GM21390 (cell line): ENCODE measurements at regions not wholly inside any gene's neighbourhood (a gene's known extent, or its start where the extent isn't known, plus 50 kb on each side); places are given as distances from the start of the nearest gene placed in this dataset.

ENCODE experiments used
- ATAC-seq: cut with Tn5 transposase; IDR thresholded peaks from one replicate; pipeline ENCODE4 v1.9.1; 2021; ENCODE audit not compliant: unreplicated experiment

DNA sequence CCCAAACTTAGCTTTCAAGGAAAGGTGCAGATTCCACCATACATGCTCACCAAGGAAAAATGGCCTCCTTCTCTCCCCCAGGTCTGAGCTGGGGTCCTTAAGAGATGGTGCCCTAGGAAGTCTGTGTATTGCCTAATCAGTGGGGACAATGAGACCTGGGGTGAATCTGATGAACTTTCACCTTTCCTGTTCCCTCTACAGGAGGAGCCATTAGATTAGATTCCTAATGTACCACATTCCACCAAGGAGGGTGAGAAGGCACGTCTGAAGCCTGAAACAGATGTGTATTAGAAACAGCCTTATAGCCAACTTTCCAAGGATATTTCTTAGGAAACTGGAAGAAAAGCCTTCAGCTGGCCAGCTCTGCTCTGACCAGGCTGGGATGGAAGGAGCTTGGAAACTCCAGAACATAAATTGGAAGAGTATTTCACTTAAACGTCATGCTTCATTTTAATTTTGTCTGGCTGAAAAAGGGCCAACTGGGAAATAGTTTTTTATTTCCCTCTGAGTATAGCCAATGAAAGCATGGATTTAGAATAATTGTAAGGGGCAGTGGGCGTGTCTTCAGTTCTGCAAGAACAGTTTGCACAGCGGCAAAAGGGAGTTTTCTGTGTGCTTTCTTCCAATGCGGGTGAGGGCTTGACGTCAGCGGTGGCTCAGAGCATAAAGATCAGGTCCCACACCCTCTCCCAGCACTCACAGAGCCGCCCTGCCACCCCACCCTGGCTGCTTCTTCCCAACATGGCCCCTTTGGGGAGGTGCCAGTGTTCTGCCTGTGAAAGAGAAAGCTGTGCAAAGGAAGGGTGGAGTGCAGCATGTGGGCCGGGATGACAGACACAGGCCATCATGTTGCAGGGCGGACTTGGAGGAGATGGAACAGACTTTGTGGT lies 210.9 kb downstream of the ESM1 start:
- no peak for ATAC-seq

DNA sequence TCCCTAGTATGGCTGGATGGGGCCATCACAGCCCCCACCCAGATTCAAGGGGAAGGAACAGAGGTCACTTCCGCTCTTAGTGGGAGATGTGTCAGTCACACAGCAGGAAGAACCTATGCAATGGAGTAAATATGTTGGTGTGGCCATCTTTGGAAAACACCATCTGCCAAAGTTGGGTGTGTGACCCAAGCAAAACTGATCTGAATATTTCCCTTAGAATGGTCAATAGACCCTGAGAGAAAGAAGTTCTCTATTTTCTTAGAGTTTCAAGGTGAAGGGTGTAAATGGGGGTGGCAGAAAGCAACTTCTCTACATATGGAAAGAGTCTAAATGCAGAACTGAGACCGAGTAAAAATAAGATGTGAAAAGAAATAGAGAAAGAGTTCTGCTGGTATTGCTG lies 212.7 kb downstream of the ESM1 start:
- ATAC-seq = no peak

DNA sequence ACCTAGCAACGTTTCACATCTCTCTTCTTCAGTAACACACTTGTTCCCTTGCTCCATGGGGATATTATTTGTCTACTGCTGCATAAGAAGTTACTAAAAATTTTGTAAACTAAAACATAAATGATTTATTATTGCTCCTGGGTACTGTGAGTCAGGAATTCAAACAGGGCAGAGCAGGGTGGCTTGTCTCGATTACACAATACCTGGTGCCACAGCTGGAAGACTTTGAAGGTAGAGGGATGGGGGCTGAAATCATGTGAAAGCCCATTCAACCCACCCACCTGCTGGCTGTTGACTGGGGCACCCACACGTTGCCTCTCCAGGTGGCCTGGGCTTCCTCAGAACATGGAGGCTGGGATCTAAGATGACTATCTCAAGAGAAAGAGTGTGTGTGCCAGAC lies 213.2 kb downstream of the ESM1 start:
- no peak for ATAC-seq

DNA sequence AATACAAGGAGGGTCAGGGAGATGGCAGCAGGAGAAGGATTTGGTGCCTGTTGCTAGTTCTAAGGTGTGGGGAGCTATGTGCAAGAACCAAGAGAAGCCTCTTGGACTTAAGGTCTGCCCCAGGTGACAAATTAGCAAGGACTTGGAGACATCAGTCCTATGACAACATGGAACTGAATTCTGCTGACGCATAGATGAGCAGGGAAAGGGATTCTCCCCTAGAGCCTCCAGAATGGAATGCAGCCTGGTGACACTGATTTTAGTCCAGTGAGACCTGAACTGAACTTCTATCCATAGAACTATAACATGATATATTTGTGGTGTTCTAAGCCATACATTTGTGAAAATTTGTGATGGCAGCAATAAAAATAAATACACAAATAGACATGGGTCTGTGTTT lies 215.6 kb downstream of the ESM1 start:
- ATAC-seq = no peak

DNA sequence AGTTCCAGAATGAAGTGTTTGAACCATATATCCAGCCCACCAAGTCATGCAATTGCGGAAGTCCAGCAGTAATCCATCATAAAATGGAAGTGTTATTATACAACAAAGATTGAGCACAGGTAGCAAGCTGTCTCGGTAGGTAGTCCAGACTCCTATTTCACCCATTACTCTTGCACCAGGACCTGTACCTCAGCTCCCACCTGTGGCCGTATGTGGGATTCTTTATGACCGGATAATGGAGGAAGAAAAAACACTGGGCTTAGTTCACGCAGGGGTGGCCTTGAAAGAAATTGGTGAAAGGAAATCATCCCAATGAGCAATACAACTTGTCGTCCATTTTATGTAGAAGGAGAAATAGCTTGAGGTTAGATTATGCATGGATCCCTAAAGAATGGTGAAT lies 216.3 kb downstream of the ESM1 start:
- ATAC-seq = no peak

DNA sequence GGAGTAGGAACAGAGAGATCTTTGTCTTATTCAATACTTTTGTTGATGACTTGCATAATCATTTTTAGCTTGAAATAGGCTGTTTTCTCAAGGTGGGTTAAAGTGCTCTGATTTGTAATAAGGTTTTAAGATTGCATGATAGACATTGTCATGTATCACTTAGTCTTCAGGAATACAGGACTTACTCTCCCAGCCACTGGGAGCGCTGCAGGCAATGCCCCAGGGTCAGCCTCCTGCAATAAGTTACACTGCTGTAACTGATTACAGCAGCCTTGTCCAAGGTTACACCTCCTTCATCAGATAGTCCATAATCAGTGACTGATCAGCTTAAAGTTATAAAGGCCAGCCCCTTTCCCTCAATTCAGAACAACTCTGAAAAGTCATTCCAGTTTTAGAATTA lies 218.6 kb downstream of the ESM1 start:
- ATAC-seq = no peak

DNA sequence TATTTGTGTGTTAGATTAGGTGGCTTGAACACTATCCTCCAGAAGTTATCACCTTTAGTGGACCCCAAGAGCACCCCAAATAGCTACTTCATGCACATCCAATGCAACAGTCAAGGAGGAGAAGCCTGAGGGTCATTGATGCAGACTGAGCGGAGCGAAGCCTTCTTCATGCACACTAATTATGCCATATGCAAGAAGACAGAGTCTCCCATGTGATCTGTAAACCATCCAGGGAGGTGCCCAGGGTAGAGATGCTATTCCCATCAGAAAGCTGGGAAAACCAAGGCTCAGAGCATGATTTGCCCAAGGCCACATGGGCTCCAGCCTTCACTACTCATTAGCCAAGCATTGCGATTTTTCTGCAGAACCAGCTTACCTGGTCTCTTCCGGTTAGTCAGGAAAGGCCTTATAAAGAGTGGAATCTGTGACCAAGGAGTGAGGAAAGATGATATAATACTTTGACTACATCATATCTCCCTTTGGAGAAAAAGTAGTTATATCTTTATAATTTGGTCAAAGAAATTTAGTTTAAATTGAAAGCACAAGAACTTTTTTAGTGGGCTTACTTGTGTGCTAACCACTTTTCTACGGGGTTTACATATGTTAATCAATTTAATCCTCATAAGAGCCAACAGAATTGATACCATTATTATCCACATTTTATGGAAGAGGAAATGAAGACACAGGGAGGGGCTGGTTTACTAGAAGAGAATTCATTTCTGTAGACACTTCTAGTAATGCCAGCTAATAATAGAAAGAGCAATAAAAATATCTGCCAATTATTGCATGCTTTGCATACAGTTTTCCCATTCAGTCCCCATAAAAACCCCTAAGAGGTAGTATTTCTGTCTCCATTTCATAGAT lies 220.0 kb downstream of the ESM1 start:
- ATAC-seq = no peak

DNA sequence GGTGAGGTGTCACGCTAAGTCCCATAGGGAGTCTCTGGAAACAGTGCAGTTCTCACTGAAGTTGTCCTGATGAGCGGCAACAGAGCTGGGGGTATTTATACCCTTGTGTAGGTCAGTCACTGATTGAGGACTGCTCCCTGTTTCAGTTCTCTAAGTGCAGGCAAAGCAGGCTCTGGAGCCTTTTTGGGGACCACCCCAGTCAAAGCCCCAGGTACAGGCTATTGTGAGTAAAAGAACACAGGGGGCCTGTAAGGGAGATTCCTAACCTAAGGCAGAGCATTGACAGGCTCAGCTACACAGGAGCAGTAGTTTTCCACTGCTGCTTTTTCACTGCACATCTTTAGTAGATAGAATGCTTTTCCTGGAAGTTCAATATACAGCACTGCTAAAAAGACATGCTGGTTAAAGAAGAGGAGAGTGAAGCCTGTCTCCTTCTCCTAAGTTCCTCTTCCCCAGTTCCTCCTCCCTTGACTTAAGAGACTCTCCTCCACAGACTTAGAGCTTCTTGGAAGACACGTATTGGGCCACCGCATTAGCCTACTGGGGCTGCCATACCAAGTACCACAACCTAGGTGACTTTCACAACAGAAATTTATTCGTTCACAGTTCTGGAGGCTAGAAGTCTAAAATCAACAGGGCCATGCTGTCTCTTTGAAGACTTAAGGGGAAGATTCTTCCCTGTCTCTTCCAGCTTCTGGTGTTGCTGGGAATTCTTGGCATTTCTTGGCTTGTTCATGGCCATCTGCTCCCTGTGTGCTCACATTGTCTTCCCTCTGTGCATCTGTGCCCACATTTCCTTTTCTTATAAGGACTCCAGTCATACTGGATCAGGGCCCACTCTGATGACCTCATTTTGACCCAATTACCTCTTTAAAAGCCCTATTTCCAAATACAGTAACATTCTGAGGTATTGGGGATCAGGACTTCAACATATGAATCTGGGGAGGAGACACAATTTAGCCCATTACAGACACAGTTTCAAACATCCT lies 221.0 kb downstream of the ESM1 start:
- ATAC-seq = no peak

DNA sequence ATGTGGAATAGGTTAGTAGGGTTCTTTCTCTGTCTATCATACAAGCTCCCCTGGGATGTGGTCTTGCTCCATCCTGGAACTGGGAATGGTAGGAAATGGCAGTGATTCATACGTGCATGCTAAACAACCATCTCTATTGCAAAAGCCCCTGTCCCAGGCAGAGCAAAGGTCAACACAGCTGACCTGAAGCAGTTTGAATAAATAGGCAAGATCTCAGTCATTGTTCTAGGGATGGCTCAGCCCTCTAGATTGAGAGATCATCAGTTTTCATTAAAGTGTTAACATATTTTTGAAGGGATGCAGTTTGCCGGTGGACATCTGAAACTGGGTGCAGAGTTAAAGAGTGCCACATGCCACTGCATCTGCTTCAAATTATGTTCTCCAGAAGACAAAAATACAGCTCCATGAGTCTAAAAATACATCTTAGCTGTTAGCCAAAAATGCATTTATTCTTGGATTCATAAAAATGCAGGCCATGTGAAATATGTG lies 224.1 kb downstream of the ESM1 start:
- ATAC-seq = no peak

DNA sequence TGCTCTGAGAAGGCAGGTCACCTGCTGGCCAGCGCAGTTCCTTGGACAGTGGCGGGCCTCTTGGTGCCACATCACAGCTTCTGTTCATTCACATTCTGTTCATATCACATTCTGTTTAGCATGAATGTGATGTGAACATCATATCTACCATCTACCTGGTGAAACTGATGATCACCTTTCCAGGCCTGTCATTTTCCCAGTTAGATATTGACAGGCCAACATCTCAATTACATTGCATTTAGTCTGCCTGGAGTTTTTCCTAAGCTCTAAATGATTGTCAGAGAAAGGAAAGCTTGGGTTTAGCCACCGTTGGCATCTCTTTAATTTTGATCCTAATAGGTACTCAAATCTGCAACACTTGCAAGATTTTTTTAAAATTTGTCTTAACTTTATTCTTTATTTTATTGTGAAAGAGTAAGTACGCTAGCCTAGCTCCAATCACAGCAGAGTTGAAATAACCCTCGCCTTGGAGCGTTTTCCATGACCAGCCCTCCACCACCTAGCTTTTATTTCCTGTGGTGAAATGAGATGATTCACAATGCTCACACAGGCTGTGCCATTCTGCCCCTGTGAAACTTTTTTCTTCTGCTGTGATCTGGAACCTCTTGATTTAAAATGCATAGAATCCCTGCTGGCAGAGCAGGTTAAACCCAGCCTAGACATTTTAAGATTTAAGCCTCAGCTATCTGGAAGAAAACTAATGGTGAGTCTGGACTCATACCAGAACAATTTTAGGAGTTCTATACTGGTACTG lies 225.0 kb downstream of the ESM1 start:
- no peak for ATAC-seq

DNA sequence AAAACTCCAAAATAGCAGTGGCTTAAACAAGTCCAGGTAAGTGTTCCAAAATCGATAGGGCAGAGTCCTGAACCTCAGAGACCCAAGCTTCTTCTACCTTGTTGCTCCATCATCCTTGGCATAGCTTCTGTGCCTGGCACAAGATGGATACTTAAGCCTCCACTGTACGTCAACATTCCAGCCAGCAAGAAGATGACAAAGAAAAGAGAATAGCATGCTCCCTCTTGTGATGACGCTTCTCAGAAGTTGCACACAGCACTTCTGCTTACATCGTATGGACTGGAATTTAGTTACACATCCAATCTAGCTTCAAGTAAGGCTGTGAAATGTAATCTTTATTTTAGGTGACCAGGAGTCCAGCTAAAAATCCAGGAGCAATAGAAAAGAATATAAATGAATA lies 227.4 kb downstream of the ESM1 start:
- ATAC-seq = no peak

DNA sequence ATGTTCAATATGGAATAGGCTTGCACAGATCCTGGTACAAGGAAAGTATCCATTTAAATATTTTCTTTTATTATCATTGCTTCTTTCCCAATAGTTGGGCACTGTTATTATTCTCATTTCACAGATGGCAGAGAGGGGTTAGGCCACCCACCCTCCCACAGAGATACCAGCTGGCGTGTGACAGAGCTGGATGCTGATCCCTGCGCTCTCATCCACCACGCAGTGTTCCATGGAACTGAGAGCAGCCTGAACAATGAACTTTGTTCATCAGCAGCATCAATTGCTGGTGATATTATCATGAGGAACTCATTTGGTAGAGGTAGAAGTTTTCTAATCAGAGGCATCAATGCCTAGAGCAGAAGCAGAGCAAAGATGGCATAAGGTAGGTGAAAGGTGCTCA lies 227.9 kb downstream of the ESM1 start:
- ATAC-seq = no peak

DNA sequence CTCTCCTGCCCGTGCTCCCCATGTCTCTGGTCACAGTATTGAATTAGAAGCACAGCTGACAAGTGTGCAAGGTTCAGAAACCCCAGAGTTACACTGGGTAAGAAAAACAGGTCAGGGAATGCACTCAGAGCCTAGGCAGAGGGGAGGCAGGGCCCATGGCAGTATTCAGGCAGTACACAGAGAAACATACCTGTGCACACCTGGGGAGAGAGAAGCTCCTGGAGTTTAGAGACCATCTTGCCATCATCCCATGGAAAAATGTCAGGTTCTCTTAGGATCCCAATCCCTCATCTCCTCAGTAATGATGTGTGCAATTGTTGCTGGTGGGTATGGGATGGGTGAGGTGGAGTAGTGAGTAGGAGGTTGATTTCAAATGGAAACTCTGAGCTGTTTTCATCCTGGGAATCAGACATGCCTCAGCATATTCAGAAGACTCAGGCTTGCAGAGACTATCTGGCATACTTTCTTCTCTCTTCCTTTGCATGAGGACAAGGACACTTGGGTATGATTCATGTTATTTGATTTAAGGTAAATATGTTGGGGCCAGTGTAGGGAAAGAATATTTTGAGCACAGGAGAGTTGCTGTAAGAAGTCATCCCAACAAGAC lies 228.5 kb downstream of the ESM1 start:
- no peak for ATAC-seq

DNA sequence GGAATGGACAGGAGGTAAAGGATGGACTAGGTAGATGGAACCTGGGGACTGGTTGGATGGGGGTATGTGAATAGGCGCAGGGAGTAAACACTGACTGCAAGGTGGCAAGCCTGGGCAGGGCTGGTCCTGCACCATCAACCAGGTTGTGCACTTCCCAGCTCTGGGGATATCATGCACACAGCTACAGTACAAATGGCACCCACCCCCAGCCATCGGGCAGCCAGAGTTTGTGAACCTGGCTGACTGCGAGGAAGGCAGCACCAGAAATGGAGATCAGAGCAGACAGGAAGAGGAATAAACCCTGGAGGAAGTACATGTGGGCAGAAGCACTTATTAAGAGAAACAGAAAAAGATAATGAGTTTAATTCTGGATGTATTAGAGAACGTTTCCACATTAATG lies 229.1 kb downstream of the ESM1 start:
- ATAC-seq = no peak

DNA sequence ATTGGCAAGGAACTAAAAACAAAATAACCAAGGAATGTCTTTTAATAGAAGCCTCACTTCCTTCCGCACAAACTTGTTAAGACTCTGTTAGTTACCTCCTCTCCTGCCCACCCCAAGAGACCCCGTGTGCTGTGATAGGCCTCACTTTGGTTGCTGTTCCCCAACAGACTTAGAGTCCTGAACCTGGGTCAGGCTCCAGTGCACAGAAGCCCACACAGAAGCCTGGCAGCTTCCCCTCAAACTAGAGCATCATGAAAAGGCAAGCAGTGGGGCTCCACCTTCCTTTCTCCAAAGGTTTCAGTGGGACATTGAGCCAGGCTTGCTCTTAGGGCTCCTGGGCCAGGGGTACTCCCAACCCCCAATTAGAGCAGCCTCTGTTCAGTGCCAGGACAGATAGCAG lies 230.5 kb downstream of the ESM1 start:
- ATAC-seq = no peak

DNA sequence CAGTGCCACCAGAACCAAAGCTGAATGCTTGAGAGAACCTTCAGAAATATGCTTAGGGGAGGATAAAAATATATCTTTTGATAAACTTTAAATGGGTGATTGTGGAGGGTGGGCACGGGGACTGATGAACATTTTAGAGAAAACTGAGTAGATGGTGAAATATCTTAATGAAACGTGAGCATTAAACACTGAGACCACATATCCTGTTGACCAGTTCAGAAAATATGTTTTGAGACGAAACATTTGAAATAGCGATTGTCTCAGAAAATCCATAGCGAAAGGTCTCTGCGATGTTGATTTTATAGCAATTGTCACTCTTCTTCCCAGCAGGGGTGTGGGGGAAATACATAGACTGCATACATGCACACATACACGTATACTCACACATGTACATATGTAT lies 231.0 kb downstream of the ESM1 start:
- ATAC-seq = no peak

DNA sequence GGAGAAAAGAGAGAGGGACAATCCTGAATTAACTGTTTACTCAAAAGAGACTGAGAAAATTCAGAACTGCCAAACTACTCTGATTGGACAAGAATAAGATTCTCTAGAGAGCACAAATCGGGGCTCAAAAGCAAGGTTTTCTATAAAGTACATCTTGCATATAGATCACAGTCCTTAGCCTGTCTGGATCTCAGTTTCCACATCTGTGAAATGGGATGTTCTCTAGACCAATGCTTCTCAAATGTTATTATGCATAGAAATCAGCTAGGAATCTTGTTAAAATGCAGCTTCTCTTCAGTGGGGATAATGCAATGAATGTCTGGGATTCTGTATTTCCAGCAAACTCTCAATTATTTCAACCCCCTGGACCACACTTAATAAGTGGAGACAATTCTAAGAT lies 231.6 kb downstream of the ESM1 start:
- ATAC-seq = no peak

DNA sequence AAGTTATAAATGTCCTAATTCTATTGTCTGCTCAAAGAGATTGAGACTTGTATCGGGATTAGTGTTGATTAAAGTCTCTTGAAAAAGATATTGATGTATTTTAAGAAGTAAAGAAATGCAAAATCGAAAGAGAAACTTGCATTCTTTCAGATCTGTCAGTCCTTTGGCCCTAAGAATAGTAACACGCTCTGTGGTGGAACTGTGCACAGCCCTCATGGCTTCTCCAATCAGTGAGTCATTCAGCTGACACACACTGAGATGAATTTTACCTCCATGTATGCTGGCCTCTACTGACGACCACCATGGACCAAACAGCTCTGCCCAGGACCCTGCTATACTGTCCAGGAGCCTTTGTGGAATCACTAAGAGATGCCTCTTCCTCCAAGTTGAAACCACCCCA lies 232.4 kb downstream of the ESM1 start:
- peak; percentile 93 for ATAC-seq

DNA sequence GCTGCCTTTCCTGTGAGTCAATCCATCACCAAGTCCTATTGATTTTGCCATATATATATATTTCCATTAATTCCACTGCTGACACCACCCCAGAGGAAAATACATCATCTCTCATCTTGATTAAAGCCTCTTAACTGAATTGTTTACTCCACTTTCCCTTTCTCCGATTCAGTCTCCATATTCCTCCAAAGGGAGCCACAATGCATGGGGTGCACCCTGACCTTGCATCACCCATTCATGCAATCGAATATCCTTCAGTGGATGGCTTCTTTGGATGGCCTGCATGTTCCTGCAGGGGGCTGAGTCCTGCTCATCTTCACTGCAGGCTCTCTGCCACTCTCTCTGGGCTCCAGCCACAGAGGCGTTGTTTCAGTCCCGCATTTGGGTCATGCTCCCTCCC lies 231.0 kb downstream of the SNX18 start:
- no peak for ATAC-seq
